ENCODE measurements at regions not wholly inside any gene's neighbourhood (a gene's known extent, or its start where the extent isn't known, plus 50 kb on each side); places are given as distances from the start of the nearest gene placed in this dataset.

DNA sequence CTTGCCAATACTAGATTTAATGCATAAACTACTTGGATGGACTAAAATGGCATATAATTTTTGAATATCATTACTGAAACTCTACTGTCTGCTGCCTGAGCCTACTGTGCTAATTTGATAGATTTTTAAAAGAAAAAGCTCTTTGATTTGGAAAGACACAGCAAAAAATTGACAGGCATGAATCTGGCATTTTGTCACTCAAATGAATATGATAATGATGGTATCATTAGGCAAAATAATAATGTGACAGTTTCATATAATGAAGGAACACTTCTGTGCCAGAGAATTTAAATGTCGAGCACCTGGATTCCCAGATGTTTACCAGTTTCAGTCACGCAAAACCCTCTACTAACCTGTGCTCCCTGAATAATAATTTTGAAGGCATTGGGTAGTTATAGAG lies 60.0 kb upstream of the SLC13A1 start:
- DNase-seq: no peak
